RCC 7860 (cell line): ENCODE measurements at regions not wholly inside any gene's neighbourhood (a gene's known extent, or its start where the extent isn't known, plus 50 kb on each side); places are given as distances from the start of the nearest gene placed in this dataset.
"Not testable (repeated sequence)": the region's sequence is repeated elsewhere in the genome, so short reads cannot be mapped to it uniquely, and the experiment has no call there.

ENCODE experiments used
- DNase-seq: peaks from one replicate; pipeline ENCODE4 v3.0.0-alpha.2; 2015; ENCODE audit warnings: low spot score
- FAIRE-seq: peaks from 2 replicates; lab custom pipeline; 2012; peaks lifted over from hg19 to GRCh38; lab: Jason Lieb, UNC

GRCh38 chr4:101421386-101421785 is 74.1 kb upstream of the PPP3CA start:
- DNase-seq (no peak), FAIRE-seq (no peak)

DNA sequence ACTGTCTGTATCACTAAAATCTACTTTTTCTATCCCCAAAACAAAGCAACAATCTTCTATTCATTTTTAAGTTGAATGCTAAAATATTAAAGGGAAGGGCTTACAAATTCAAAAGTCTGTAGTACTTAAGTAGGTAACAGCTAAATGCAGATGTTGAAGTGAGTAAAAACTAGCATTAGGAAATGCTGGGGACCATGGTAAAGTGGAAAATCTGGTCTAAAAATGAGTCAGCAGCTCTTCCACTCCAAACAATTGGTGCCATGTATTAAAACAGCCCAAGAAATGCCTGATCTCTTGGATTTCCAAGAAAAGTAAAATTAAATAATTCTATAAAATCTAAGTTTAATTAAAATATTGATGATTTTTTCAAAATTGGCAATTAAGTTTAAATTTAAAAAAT is 73.3 kb upstream of the PPP3CA start:
- DNase-seq (no peak), FAIRE-seq (no peak)

DNA sequence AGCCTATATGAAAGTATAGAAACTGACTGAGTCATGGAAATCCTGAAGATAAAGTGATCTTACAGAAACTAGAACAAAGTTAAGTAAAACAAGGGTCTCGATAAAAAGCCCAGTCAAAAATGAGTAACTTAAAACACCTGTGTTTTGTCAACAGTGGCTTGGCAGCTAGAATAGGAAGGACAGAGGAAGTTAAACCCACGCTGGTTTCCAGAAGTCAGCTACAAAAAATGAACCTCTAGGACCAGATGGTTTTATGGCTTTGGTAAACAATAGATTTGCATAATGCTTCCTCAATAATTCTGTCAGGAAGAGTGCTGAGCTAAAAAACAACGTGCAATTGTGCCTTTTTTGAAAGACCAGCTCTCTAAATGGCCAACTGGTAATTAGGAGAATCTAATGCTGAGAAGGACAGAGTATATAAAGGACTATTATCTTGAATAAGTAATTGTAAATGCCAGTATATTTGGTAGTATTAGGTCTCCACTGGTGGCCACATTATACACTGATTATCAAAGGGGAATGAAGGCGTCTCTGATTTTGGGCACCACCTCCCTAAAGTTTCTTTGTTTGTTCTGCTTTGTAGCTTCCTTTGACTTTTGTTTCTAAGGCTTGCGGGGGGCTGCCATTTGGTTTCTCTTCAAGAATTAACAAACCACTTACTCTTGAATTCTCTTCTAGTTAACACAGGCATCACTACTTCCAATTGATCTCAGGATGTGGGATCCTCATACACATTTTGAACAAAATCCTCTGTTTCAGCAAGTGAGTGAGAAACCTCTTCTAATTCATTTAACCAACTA is 72.2 kb upstream of the PPP3CA start:
- DNase-seq (no peak), FAIRE-seq (no peak)

- DNase-seq, result no peak
- FAIRE-seq, result no peak
Observed at GRCh38 chr4:101418466-101418865, 71.1 kb upstream of the PPP3CA start.

DNA sequence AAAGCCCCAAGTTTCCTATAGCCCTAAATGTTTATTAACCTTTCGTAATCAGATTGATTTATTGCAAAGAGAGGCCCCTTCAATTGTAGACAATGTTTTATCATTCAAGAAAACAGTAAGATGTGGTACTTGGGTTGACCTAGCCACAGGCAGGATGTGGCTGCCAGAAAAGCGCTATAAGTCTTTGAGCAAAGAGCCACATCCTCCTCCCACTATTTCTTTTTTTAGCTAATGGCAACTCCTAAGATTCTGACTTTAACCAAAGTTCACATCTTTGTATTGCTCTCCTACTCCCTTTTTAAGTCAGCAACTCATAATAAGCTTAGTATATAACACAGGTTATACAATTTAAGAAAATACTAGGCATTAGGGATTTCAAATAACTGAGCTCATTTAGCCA is 70.7 kb upstream of the PPP3CA start:
- FAIRE-seq, result no peak
- no peak for DNase-seq

- no peak for FAIRE-seq
- no peak for DNase-seq
Observed at GRCh38 chr4:101417046-101417445, 69.7 kb upstream of the PPP3CA start.

- FAIRE-seq (no peak), DNase-seq (no peak)
Observed at GRCh38 chr4:101415962-101416361, 68.6 kb upstream of the PPP3CA start.

- no peak for DNase-seq
- no peak for FAIRE-seq
Observed at GRCh38 chr4:101414496-101414895, 67.2 kb upstream of the PPP3CA start.

GRCh38 chr4:101411926-101412325 is 64.6 kb upstream of the PPP3CA start:
- FAIRE-seq (no peak), DNase-seq (no peak)

GRCh38 chr4:101411281-101411910 is 64.1 kb upstream of the PPP3CA start:
- not testable (repeated sequence) for DNase-seq, FAIRE-seq

DNA sequence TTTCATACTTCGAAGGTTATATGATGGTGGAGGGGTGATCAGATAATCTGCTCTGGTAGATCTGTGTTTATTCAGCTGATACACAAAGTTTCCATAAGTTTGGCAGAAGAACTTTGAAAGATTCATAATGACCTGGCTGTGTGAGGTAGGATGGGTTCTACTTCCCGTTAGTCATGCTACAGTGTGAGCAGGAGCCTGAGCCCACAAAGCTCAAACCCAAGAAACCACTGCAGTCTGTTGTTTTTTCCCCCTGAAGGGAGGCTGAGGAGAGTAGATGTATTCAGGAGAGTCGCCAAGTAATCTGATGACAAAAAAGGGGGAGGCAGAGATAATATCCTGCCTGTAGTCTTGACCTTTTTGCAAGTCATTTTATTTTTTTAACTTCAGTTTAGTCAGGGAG is 52.8 kb upstream of the PPP3CA start:
- peak; percentile 60 for DNase-seq

GRCh38 chr4:101398807-101399206 is 51.5 kb upstream of the PPP3CA start:
- no peak for FAIRE-seq
- no peak for DNase-seq

More for the DNA sequence above, 52.8 kb upstream of the PPP3CA start:
- peak; percentile 48 for FAIRE-seq
